ENCODE measurements at regions not wholly inside any gene's neighbourhood (a gene's known extent, or its start where the extent isn't known, plus 50 kb on each side); places are given as distances from the start of the nearest gene placed in this dataset.

DNA sequence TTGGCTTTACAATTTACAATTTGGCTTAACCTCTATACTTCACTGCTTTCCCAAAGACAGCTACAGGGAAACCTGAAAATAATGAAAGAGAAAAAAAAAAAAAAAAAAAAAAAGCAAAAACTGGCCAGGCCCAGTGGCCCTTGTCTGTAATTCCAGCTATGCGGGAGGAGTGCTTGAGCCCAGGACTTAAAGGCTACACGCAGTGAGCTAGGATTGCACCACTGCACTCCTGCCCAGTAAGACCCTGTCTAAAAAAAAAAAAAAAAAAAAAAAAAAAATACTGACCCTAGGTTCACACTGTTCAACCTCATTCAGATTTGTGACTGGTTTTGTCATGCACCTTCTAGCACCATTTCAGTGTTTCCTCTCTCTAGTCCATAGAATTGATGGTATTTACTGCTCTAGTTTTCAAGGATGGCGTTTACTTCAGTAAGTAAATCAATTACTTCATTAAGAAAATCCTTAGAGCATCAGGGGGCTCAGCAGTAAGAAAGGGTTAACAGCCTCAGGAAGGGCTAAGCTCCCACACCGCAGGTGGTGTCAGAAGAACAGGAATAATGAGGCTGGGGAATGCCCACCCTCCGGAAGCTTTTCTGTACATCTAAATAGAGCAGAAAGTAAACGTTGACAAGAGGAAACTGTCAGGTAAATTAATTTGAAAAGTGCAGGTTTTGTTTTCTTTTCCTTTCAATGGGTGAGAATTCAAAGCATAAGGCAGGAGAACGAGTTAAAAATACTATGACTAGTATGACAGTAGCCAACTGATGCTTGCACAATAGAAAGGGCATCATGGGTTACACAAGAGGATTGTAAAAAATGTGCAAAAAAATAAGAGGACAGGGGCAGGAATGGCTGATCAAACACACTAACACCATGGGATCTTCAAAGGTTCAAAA lies 115.0 kb upstream of the MDM1 start:
- Histone ChIP-seq H2AFZ (ENCODE audit: low read depth, low read length) (no peak overlapping the region), H3K4me3 (ENCODE audit: low read length) (no peak overlapping the region), H3K27me3 (ENCODE audit: insufficient read depth, low read length) (no peaks in the 10 kb centered on the region), H3K4me1 (ENCODE audit: insufficient read depth, low read length) (peaks cover 27% of the 10 kb centered on the region), H3K9me3 (ENCODE audit: low read length) (no peaks in the 10 kb centered on the region), H3K36me3 (ENCODE audit: insufficient read depth, low read length) (no peaks in the 10 kb centered on the region)

DNA sequence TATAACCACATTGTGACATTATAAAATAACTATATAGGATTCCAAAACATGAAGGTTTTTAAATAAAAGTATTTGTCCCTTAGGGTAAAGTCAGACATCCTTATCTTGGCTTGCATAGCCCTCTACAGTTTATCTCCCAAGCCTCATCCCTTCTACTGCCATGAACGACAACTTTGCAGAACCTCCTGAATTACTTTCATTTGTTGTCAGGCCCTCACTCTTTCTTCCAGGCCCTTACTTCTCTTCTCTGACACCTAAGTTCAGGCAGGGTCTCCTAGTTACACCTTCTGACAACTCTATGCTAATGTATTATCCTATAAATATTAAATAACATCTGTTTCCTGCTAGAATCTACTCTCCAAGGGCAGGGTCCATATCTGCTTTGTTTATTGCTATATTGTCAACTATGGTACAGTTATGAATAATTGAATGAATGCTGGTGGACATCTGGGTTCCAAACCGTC lies 115.7 kb upstream of the MDM1 start:
- Histone ChIP-seq H3K27me3 (ENCODE audit: insufficient read depth, low read length) (no peaks in the 10 kb centered on the region), H3K4me1 (ENCODE audit: insufficient read depth, low read length) (peaks cover 27% of the 10 kb centered on the region), H3K9me3 (ENCODE audit: low read length) (no peaks in the 10 kb centered on the region), H3K4me3 (ENCODE audit: low read length) (no peak overlapping the region), H3K36me3 (ENCODE audit: insufficient read depth, low read length) (no peaks in the 10 kb centered on the region), H2AFZ (ENCODE audit: low read depth, low read length) (no peak overlapping the region)

DNA sequence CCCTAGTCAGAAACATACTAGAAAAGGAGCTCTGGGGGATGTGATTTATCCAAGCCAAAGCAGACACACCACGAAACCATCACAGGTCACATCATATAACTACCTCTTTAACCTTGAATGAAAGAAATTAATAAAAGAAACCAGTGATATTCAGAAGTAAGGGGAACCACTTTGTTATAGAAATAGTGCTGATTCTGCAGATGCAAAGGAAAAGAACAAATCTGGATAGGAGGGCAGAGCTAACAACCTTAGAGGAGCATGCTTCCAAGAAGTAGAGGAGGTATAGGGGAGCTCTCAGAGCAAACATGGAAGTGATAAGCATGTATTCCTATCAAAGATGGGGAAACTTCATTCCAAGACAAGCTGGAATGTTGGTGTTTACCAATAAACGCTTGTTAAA lies 117.0 kb upstream of the MDM1 start:
- Histone ChIP-seq H3K4me1 (ENCODE audit: insufficient read depth, low read length) (peaks cover 27% of the 10 kb centered on the region), H3K9me3 (ENCODE audit: low read length) (no peaks in the 10 kb centered on the region), H2AFZ (ENCODE audit: low read depth, low read length) (no peak overlapping the region), H3K27me3 (ENCODE audit: insufficient read depth, low read length) (no peaks in the 10 kb centered on the region), H3K4me3 (ENCODE audit: low read length) (no peak overlapping the region), H3K36me3 (ENCODE audit: insufficient read depth, low read length) (no peaks in the 10 kb centered on the region)

DNA sequence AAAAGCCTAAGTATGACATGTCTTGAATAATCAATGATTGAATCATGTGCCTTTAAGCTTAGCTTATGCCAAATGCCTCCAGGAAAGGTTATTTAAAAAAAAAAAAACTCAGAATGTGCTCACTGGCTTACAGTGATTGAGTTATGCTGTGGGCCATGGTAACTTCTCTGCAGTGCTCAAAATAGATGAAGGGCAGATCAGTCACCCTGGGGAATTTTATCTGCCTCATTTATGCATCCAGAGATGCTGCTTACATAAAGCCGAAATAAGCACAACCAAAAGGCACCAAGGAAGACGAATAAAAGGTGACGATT lies 118.7 kb upstream of the MDM1 start:
- H3K4me1 ChIP-seq (ENCODE audit: insufficient read depth, low read length), result peaks cover 27% of the 10 kb centered on the region
- no peaks in the 10 kb centered on the region for H3K36me3 ChIP-seq (ENCODE audit: insufficient read depth, low read length)
- H3K9me3 ChIP-seq (ENCODE audit: low read length), result no peaks in the 10 kb centered on the region
- H2AFZ ChIP-seq (ENCODE audit: low read depth, low read length), result no peak overlapping the region
- no peak overlapping the region for H3K4me3 ChIP-seq (ENCODE audit: low read length)
- H3K27me3 ChIP-seq (ENCODE audit: insufficient read depth, low read length), result no peaks in the 10 kb centered on the region

DNA sequence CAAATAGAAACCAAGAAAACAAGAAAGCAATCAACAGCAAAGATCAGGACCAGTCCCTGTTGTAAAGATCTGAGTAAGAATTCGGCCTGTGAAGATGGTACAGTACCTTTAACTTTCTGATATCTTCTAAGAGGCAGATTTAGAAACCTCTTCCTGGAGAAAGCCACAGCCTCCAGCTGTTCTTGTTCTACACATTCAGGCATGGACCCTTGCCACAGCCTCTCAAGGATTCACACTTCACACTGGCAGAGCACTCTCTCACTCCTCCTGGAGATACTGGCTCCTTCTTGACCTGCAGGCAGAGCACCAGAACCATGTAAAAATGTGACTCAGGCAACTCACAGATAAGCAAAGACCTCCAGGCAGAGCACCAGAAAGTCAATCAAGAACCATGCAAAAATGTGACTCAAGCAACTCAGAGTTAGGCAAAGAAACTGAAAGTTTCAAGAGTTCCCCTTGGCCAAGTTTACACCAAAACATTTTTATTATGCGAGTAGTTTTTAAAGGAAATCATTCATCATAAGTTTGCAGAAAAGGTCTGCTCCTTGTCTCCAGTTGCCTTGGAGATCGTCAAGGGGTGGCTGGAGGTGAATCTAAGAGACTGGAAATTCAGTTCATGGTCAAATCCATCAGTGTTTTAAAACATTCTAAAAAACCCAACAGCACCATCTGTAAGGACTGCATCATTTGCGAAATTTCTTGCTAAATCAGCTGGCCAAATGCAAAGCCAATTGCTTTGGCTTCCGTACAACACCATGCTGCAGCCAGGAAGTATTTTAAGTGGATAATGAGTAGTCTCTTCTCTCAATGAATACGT lies 119.3 kb upstream of the MDM1 start:
- H3K4me1 ChIP-seq (ENCODE audit: insufficient read depth, low read length), result peaks cover 27% of the 10 kb centered on the region
- no peaks in the 10 kb centered on the region for H3K36me3 ChIP-seq (ENCODE audit: insufficient read depth, low read length)
- no peaks in the 10 kb centered on the region for H3K9me3 ChIP-seq (ENCODE audit: low read length)
- no peaks in the 10 kb centered on the region for H3K27me3 ChIP-seq (ENCODE audit: insufficient read depth, low read length)
- H3K4me3 ChIP-seq (ENCODE audit: low read length), result no peak overlapping the region
- no peak overlapping the region for H2AFZ ChIP-seq (ENCODE audit: low read depth, low read length)

DNA sequence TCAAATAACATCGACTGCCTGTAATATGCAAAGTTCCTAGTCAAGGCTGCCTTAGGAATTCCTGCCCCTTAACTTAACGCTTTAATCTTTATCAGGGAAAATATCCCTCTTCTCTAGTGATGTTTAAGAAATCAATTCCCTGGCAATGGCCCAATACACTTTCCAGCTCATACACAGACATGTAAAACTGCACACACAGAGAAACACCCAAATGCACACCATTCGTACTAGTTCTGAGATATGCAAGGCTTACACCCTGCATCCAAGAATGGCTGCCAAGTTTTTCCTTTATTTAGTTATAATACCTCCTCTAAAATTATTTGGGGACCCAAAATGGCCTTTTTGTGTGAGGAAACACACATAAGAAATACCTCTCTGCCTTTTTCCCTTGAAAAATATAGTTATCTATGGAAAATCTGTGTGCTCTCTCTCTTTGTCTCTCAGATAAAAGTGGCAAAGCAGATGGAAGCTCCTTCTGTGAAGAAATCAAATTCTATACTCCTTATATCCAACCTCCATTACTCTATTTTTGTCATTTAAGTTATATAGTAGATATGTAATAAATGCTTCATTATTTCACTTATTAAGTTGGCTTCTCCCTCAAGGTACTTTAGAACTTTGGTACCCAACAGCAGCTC lies 120.0 kb upstream of the MDM1 start:
- Histone ChIP-seq H3K36me3 (ENCODE audit: insufficient read depth, low read length) (no peaks in the 10 kb centered on the region), H3K9me3 (ENCODE audit: low read length) (no peaks in the 10 kb centered on the region), H3K27me3 (ENCODE audit: insufficient read depth, low read length) (no peaks in the 10 kb centered on the region), H2AFZ (ENCODE audit: low read depth, low read length) (no peak overlapping the region), H3K4me3 (ENCODE audit: low read length) (no peak overlapping the region), H3K4me1 (ENCODE audit: insufficient read depth, low read length) (peaks cover 20% of the 10 kb centered on the region)

DNA sequence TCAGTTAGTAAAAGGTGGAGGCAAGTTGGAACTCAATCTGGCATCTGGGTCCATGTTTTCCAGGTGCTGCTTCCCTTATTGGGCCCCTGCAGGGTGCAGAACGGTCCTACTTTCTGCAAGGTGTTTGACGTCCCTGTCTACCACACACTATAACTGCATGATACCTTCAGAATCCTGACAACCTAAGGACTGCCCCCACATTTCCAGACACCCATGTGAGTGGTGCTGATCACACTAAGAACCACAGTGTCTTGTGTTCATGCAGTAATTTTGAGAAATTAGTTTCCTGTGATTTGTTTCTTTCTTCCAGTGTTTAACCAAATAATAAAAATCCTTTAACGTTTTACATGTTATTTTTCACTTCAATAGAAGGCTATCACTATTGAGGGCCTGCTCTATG lies 121.1 kb upstream of the MDM1 start:
- Histone ChIP-seq H3K4me1 (ENCODE audit: insufficient read depth, low read length) (peaks cover 11% of the 10 kb centered on the region), H3K4me3 (ENCODE audit: low read length) (no peak overlapping the region), H3K36me3 (ENCODE audit: insufficient read depth, low read length) (no peaks in the 10 kb centered on the region), H2AFZ (ENCODE audit: low read depth, low read length) (no peak overlapping the region), H3K27me3 (ENCODE audit: insufficient read depth, low read length) (no peaks in the 10 kb centered on the region), H3K9me3 (ENCODE audit: low read length) (no peaks in the 10 kb centered on the region)

DNA sequence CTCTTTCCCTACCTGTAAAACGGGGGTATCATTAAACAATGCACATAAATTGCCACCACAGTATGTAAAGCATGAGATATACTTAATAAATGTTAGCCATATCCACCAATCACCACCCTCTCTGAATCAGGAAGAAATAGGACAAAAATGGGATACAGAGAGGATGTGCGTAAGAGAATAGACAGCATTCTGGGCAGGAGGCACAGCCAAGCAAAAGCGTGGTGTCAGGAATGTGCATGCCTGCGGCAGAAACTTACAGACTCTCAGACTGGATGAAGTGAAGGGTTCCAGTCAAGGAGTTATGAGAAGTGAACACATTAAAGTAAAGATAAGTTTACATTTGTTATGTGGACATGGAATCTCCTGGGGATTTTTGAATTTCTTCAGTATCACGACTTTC lies 121.7 kb upstream of the MDM1 start:
- peaks cover 11% of the 10 kb centered on the region for H3K4me1 ChIP-seq (ENCODE audit: insufficient read depth, low read length)
- H3K9me3 ChIP-seq (ENCODE audit: low read length), result no peaks in the 10 kb centered on the region
- no peaks in the 10 kb centered on the region for H3K36me3 ChIP-seq (ENCODE audit: insufficient read depth, low read length)
- H3K27me3 ChIP-seq (ENCODE audit: insufficient read depth, low read length), result no peaks in the 10 kb centered on the region
- no peak overlapping the region for H3K4me3 ChIP-seq (ENCODE audit: low read length)
- no peak overlapping the region for H2AFZ ChIP-seq (ENCODE audit: low read depth, low read length)

DNA sequence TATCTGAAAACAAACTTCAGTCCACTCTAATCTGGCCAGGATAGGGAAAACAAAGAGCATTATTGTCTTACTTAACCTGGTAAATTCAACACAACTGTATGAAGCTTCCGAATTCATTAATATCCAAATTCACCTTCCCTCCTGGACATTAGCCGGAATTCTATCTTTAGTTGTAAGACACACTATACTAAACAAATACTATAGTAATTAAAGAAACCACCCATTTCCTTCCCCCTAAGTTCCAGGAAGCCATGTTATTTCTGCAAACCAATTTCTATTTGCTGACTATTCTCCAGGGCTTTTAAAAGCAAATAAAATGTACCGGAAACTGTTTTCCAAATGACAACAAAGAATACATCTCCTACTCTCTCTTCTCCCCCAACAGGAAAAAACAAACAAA lies 122.7 kb upstream of the MDM1 start:
- H3K27me3 ChIP-seq (ENCODE audit: insufficient read depth, low read length), result no peaks in the 10 kb centered on the region
- H3K9me3 ChIP-seq (ENCODE audit: low read length), result no peaks in the 10 kb centered on the region
- peaks cover 11% of the 10 kb centered on the region for H3K4me1 ChIP-seq (ENCODE audit: insufficient read depth, low read length)
- no peak overlapping the region for H2AFZ ChIP-seq (ENCODE audit: low read depth, low read length)
- no peaks in the 10 kb centered on the region for H3K36me3 ChIP-seq (ENCODE audit: insufficient read depth, low read length)
- no peak overlapping the region for H3K4me3 ChIP-seq (ENCODE audit: low read length)

DNA sequence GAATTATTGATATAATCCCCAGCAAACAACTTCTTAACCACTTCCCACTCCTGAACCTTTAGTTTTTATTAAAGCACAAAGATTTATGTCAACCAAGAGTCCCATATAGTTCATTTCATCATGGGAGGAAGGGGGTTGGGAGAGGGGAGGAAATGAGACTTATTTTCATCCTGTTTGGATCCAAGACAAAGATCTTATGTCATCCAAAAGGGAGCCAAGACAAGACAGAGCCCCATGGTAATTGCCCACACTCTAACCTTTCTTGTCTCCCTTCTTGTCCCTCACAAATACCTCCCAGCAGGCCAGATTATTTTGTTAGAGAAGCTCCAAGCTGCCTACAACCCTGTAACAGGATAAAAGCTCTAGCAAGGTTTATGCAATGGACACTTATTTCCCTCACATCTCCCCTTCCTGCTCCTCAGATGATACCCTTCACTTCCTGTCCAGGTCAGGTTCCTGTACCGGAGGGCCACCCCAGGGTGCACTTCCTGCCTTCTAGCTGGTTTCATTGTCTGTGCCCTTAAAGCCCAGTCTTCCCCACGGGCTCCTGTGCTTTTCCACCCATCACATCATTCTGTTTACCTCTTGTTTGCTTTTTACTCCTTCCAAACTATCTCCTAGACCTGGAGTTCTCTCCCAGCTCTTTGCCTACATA lies 123.7 kb upstream of the MDM1 start:
- Histone ChIP-seq H3K4me1 (ENCODE audit: insufficient read depth, low read length) (peaks cover 11% of the 10 kb centered on the region), H3K4me3 (ENCODE audit: low read length) (no peak overlapping the region), H3K27me3 (ENCODE audit: insufficient read depth, low read length) (no peaks in the 10 kb centered on the region), H3K9me3 (ENCODE audit: low read length) (no peaks in the 10 kb centered on the region), H2AFZ (ENCODE audit: low read depth, low read length) (no peak overlapping the region), H3K36me3 (ENCODE audit: insufficient read depth, low read length) (no peaks in the 10 kb centered on the region)

DNA sequence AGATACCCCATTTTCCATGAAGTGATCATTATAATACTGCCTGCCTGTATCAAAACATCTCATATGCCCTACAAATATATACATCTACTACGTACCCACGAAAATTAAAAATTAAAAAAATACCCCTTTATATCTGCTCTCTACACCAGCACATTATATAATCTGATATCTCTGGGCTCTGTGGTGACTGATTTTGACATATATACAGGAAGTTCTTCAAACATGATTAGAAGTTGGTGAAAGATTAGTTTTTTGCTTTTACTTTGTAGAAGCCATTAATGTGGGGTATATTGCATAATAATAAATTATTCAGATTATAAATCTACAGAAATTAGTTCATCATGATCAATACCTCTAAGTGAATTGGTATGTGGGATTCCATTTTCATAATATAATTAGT lies 126.7 kb upstream of the MDM1 start:
- Histone ChIP-seq H3K9me3 (ENCODE audit: low read length) (no peaks in the 10 kb centered on the region), H2AFZ (ENCODE audit: low read depth, low read length) (no peak overlapping the region), H3K4me3 (ENCODE audit: low read length) (no peak overlapping the region), H3K27me3 (ENCODE audit: insufficient read depth, low read length) (no peaks in the 10 kb centered on the region), H3K4me1 (ENCODE audit: insufficient read depth, low read length) (no peaks in the 10 kb centered on the region), H3K36me3 (ENCODE audit: insufficient read depth, low read length) (no peaks in the 10 kb centered on the region)

DNA sequence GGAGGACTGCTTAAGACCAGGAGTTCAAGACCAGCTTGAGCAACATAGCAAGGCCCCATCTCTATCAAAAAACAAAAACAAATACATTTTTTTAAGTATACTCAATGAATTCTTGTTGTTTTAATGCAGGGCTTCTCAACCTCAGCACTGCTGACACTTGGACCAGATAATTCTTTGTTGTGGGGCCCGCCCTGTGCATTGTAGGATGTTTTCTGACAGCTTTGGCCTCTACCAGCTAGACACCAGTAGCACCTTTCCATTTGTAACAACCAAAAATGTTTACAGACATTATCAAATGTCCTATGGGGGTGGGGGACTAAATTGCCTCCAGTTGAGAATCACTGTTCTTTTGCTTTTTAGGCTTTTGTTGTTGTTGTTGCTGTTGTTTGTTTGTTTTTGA lies 128.1 kb upstream of the MDM1 start:
- Histone ChIP-seq H3K36me3 (ENCODE audit: insufficient read depth, low read length) (no peaks in the 10 kb centered on the region), H3K4me3 (ENCODE audit: low read length) (no peak overlapping the region), H2AFZ (ENCODE audit: low read depth, low read length) (no peak overlapping the region)

DNA sequence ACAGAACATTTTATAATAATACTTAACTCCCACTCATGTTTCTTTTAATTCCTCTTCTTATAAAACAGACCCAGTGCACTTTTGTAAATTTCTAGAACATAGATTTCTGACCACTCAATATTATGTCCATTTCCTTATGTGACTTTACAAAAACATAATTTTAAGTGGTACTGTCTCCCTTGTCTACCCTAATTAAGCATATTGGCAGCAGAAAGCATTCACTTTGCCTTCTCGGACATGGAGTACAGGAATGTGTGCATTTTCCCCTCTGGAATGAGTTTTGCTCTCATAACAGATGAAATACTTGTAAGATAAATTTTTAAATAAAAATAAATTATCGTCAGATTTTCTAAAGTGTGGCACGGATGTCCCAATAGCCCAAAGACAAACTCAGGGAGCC lies 129.5 kb upstream of the MDM1 start:
- no peak overlapping the region for H2AFZ ChIP-seq (ENCODE audit: low read depth, low read length)
- H3K36me3 ChIP-seq (ENCODE audit: insufficient read depth, low read length), result no peaks in the 10 kb centered on the region

More for the DNA sequence above, 128.1 kb upstream of the MDM1 start:
- H3K4me1 ChIP-seq (ENCODE audit: insufficient read depth, low read length), result no peaks in the 10 kb centered on the region
- no peaks in the 10 kb centered on the region for H3K27me3 ChIP-seq (ENCODE audit: insufficient read depth, low read length)
- no peaks in the 10 kb centered on the region for H3K9me3 ChIP-seq (ENCODE audit: low read length)

More for the DNA sequence above, 129.5 kb upstream of the MDM1 start:
- Histone ChIP-seq H3K4me1 (ENCODE audit: insufficient read depth, low read length) (no peaks in the 10 kb centered on the region), H3K27me3 (ENCODE audit: insufficient read depth, low read length) (no peaks in the 10 kb centered on the region), H3K4me3 (ENCODE audit: low read length) (no peak overlapping the region), H3K9me3 (ENCODE audit: low read length) (peaks cover under 1% of the 10 kb centered on the region)

Data from neuron (in vitro differentiated cells).